ENCODE measurements at regions not wholly inside any gene's neighbourhood (a gene's known extent, or its start where the extent isn't known, plus 50 kb on each side); places are given as distances from the start of the nearest gene placed in this dataset.

DNA sequence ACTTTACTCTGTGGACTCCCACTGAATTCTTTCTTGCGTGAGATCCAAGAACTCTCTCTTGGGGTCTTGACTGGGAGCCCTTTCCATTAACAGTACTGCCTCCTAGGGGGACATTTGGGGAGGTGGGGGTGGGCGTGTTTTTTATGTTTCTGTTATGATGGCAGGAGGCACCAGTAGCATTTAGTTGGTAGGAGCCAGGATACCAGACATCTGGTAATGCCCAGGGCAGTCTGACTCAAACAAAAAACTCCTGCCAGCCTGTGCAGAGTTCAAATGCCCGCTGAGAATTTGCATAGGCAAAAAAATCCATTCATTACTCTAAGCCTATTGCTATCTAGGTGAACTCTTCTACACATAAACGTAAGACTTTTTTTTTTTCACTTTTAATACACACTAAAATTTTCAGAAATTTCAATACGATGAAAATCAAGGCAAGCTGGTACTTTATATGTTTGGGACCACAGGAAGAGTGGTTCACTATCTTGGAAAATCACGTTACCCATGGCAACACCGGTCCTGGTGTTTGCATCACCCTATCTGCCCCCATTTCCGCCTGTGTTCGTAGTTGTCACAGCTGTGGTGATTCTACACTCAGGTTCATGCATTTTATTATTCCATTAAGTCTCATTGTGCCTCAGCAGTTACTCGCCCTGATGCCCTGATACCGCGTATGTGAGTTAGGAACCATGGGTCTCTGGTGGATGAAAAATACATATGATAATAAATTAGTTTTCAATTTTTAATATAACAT, 121.1 kb upstream of the XYLT1 start:
- no peak for DNase-seq (ENCODE audit: low read depth in 2 of 2)

DNA sequence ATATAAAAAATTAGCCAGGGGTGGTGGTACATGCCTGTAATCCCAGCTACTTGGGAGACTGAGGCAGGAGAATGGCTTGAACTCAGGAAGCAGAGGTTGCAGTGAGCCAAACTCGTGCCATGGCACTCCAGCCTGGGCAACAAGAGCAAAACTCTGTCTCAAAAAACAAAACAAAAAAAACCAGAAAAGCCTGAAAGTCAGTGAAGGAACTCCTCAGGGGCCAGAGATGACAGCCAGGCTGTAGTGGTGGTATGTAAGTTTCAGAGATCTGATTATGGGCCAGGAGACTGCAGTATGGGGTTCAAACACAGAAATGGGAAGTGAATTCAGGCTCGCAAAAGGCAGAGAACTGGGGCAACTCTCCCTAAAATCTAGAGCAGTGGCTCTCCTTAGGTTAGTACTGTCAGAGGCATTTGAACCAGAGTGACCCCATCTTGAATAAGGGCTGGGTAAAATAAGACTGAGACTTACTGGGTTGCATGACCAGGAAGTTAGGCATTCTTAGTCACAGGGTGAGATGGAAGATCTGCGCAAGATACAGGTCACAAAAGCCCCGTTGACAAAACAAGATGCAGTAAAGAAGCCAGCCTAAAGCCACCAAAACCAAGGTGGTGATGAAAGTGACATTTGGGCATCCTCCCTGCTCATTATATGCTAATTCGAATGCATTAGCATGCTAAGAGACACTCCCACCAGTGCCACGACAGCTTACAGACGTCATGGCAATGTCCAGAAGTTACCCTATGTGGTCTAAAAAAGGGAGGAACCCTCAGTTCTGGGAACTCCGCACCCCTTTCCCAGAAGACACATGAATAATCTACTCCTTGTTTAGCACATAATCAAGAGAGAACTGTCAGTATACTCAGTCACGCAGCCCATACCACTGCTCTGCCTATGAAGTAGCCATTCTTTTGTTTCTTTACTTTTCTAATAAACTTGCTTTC, 120.2 kb upstream of the XYLT1 start:
- DNase-seq (ENCODE audit: low read depth in 2 of 2), result peak; percentile 29 to 50

DNA sequence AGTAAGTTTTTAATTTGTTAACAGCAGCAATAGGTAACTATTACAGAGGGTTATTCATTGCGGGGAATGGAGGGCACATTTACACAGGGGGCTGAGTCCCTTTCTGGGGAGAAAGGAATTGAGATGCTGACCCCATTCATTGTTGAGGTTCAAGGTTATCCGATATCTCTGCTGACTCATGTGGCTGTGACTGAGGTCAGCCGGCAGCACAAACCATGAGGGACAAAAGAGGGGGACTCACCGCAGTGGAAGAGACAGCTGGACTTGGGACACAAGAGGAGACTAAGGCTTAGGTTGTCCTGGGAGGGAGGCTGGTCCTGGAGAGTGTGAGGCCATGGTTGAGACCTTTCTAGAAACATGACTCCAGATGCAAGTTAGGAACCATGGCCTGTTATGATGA, 119.1 kb upstream of the XYLT1 start:
- no peak for DNase-seq (ENCODE audit: low read depth in 2 of 2)

DNA sequence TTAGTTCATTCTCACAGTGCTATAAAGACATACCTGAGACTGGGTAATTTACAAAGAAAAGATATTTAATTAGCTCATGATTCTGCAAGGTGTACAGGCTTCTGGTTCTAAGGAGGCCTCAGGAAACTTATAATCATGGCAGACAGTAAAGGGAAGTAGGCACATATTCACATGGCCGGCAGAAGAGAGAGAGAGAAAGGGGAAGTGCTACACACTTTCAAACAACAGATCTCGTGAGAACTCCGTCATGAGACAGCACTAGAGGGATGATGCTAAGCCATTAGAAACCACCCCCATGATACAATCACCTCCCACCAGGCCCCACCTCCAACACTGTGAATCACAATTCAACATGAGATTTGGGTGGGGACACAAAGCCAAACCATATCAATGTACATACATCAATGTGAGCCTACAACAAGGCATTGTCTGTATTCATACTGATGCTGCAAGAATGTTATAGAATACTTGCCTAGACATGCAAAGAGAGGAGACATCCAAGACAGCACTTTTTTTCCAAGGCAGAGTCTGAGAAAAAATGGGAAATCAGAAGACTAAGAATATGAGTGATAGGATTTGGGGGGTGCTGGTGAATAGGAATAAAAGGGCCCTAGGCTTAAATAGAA, 114.8 kb upstream of the XYLT1 start:
- DNase-seq (ENCODE audit: low read depth in 2 of 2), result no peak

DNA sequence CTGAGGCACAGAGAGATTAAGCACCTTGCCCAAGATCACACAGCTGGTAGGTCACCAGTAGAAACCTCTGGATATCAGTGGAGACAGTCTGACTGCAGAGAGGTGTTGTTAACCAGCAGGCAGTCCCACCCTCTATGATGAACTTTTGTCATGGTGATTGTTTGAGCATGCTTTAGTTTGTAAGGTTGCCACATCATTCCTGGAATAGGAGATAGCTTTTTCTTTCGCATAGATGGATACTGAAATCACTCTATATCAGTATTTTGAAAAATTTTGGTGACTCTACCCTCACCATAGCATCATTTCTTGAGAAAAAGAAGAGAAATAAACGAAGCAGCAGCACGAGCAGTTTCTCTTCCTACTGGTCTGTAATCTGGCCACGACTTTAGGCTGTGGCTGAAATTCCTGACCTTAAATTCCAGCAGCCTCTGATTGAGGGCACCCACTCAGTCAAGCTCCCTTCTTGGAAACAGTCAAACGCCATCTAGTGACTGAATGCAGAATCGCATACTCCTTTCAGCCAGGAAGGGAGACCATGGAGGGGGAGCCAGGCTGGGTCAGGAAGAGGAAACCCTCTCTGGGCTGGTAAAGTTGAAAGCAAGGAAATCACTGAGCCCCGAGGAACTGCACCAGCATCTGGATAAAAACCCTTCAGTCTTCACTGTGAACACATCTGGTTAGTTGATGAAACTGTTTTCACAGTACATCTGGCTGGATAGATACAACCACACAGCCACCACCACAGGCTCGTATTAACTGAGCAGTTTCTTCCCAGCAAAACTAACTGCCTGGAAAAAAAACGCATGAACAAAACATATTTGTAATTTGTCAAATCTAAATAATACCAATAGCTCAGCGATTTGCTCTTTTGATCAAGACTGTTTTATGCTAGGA, 108.5 kb upstream of the XYLT1 start:
- peak; percentile 6 to 21 for DNase-seq (ENCODE audit: low read depth in 2 of 2)

DNA sequence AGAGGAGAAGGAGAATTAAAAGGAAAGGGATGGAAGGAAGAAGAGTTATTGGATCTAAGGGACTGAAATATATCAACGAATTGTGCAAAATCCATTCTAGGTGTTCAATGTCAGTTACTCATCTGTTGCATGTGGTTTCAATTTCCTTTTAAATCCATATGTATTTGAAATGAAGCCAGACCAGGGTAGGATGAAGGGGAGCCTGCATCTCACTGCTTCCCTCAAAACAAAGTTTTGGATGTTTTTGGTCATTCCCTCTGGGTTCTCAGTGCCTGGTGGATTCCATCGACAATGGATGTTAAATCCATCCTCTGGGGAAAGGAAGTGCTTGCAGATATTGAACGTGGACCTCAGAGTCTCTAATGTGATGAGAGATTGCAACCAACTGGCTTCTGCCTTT, 103.5 kb upstream of the XYLT1 start:
- no peak for DNase-seq (ENCODE audit: low read depth in 2 of 2)

DNA sequence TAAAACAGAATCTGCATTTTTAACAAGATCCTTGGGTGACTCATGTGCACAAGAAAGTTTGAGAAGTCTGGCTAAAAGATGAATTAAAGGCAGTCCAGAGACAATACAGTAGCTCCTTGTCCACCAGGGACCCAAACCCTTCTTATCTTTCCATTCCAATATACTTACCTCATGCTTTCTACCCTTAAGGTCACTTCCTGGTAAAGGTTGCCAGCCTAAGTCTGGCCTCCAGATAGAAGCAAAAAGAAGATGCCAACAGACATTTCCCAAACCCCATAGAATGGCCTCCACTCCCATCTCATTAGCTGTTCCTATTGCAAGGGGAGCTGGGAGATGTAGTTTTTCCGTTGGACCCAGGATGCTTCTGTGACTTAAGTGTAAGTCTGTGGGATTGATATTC, 101.4 kb upstream of the XYLT1 start:
- DNase-seq (ENCODE audit: low read depth in 2 of 2), result no peak

DNA sequence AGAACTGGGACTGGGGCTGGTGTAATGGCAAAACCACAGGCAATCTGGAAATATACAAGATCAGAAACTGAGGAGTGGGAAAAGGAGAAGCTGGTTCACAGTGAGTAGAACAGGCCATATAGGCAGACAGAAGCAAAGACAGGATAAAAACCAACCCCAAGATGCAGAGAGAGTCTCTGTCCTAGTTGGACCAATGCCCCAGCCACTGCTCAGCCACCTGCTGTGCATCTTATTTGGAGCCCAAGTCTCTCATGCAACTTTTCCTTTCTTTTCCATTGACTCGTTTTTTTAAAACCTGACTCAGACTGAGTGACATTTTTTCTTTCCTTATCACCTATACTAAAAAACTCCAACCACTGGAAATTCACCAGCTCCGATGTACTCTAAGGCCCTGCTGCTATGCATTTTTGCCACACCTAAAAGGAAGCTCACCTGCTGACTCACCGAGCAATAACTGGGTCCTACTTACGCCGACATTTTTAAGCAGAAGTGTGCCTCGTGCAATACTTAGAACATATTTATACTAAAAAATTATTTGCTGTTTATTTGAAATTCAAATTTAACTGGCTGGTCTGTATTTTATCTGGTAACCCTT, 100.8 kb upstream of the XYLT1 start:
- DNase-seq (ENCODE audit: low read depth in 2 of 2), result no peak

DNA sequence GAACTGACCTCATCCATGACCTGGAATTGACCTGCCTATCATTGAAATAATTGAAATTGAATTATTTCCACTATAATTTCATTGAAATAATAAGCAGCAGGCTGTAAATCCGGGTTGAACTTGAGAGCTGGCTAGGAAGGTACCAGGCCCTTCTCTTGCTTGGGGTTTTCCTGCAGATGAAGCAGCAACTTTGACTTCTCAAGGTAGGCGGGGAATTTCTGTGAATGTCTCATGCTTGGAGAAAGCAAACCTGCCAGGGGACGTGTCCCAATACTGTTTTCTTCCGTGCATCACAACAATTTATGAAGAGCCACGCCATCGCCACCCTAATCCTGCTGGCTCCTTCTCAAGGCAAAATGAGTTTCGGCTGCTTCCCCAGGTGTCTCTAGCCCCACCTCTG, 97.5 kb upstream of the XYLT1 start:
- DNase-seq (ENCODE audit: low read depth in 2 of 2), result no peak

DNA sequence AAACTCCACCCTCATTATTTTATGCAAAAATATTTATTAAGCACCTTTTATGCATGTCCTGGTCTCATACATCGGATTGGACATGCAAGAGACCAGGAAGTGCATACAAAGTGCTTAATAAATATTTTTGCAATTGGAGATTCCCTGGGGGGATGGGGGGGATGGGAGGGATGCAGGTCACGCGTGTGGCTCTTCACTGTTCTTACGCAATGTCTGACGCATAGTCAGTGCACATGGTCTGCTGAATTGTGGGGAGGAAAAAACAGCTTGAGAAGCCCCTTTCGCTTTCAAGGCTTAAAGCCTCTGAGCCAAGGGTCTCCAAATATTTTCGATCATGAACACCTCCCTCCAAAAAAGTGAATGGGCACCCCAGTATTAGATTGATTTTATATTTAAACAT, 96.7 kb upstream of the XYLT1 start:
- DNase-seq (ENCODE audit: low read depth in 2 of 2), result no peak

DNA sequence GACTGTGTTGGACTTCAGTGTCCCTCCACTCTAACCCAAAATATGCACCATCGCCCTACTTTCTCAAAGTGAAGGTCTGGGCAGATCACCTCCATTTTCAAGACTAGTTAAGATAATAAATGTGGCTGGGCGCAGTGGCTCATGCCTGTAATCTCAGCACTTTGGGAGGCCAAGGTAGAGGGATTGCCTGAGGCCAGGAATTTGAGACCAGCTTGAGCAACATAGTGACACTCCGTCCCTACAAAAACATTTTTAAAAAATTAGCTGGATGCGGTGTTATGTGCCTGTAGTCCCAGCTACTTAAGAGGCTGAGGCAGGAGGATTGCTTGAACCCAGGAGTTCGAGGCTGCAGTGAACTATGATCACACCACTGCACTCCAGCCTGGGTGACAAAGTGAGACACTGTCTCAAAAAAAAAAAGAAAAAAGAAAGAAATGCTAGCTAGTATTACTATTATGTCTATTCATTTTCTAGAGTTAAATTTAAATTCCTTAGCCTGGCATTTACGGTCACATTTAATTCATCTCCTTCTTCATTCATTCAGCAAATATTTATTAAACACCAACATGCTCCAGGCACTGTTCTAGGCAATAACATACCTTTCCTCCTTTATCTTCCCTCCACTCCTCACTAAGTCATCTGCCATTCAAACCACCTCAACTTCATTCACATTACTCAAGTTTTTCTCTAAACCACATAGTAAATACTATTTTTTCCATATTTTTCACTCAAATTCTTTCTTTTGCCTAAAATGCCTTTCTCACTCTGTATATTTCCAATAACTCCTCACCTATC, 96.1 kb upstream of the XYLT1 start:
- no peak for DNase-seq (ENCODE audit: low read depth in 2 of 2)

DNA sequence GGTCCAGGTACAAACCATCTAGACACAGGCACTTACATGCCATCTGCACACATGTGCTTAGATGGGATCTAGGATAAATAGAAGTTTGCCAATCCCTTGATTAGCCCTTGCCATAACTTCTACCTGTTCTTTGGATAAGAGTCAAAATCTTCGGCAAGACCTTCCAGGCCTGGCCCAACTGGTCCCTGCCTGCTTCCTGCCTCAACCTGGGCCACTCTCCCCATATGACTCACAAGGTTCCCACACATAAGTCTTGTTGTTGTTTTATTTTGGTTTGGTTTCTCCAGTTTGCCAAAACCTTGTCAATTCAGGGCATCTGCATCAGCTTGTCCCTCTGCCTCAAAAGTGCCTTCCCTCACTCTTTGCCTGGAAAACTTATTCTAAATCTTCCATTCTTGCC, 95.3 kb upstream of the XYLT1 start:
- DNase-seq (ENCODE audit: low read depth in 2 of 2), result no peak

DNA sequence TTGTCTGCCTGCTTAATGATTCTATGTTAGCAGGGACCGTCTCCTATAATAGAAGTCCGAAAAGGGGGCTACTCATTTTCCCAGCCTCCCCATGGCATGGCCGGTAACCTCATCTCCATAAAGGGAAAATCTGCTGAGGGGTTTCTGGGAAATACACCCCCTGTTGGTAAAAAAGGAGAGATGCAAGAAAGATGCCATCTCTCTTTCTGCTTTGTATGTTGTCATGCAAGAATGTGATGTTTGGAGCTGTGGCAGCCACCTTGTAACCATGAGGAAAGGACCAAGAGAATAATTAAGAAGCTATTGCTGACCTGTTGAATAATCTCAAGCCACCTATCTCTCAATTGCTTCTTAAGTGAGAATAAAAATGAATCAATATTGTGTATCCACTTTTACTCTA, 94.8 kb upstream of the XYLT1 start:
- DNase-seq (ENCODE audit: low read depth in 2 of 2), result no peak

DNA sequence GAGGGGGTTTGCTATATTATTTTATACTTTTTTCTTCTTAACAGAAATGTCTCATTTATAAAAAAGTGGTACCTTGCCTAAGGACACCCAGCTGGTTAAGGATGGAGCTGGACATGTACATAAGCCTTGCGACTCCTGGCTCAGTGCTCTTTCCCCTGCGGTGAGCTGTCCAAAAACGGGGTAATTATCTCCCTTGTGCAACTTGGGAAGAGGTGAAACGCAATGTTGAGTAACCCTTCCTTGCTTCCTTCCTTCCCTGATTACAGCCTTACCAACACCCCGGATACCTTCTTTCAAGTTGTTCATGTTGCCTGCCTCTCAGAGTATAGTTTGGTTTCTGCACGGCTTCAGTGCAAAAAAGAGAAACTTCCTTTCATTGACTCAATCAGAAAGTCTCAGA, 94.1 kb upstream of the XYLT1 start:
- no peak for DNase-seq (ENCODE audit: low read depth in 2 of 2)

DNA sequence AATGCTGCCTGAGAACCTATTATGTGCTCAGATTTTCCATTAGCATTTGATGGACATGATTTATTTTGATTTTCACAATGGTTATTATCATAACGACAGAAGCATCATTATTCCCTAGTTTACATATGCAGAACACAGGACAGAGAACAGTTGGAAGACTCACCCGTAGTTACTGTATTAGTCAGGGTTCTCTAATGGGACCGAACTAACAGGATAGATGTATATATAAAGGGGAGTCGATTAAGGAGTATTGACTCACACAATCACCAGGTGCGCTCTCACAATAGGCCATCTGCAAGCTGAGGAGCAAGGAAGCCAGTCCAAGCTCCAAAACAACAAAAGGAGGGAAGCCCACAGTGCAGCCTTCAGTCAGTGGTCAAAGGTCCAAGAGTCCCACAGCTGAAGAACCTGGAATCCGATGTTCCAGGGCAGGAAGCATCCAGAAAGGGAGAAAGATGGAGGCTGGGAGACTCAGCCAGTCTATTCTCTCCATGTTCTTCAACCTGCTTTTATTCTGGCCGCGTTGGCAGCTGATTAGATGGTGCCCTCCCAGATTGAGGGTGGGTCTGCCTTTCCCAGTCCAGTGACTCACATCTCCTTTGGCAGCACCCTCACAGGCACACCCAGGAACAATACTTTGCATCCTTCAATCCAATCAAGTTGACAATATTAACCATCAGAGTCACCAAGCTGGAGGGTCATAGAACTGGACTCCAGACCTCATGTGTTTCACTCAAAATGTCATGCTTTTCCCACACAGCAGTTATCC, 92.7 kb upstream of the XYLT1 start:
- DNase-seq (ENCODE audit: low read depth in 2 of 2), result no peak

DNA sequence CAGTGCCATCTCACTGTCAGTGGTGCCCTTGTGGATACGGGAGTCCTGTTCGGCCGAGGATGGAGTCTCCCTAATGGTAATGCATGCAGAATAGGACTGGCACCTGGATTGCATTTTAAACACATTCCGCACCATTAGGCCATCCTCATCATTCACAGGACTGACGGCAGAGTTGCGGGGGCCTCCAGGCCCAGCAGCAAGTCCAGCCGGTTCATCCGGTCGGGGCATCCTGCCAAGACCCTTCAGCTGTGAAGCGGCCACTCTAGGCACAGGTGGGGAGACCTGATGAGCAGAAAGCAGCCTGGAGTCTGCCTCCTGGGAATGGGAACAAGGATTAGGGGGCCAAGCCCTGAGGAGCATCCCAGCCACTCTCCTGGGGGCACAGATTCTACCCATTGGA, 90.3 kb upstream of the XYLT1 start:
- DNase-seq (ENCODE audit: low read depth in 2 of 2), result no peak

DNA sequence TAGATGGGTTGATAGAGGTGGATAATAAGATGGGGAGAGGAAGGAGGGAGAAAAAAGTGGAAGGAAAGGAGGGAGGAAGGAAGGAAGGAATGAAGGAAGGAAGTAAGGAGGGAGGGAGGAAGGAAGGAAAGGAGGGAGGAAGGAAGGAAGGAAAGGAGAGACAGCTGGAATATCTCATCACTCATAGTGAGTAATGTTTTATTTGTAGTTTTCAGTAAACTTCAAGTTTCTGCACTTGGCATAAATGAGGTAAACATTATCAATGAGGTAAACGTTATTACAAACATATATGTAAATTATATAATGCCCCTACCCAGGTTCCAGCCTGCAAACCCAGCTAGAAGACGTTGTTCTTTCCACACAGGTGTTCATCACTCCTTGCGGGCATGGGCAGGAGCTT, 89.8 kb upstream of the XYLT1 start:
- no peak for DNase-seq (ENCODE audit: low read depth in 2 of 2)

DNA sequence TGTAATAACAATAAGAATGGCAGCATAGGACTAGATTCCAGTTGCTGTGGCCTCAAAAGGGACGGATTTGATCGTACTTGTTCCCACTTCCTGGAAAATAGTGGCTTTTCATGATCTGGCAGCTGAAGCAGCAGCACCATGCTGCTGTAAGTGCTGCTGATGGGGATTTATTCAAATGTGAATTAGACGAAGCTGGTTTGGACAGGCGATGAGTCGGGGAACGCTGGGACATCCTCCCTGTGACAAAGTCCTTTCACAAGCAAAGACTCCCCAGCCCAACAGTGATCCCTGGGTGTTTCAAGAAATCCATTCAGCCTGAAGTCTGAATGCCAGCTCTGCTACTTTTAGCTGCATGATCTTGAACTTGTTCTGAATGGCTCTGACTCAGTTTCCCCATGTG, 88.6 kb upstream of the XYLT1 start:
- DNase-seq (ENCODE audit: low read depth in 2 of 2), result no peak

DNA sequence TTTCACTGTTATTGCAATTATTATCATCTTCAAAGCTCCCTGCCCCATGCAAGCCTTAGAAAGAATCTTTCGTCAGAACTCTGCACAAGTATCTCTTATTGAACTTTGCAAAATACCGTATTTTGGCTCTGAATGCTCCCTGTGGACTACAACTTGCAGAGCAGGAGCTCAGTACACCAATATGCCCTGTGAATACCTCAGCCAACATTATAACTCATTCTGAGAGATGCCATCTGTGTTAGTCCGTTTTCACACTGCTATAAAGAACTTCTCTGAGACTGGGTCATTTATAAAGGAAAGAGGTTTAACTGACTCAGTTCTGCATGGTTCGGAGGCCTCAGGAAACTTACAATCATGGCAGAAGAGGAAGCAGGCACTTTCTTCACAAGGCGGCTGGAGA, 87.2 kb upstream of the XYLT1 start:
- DNase-seq (ENCODE audit: low read depth in 2 of 2), result no peak

DNA sequence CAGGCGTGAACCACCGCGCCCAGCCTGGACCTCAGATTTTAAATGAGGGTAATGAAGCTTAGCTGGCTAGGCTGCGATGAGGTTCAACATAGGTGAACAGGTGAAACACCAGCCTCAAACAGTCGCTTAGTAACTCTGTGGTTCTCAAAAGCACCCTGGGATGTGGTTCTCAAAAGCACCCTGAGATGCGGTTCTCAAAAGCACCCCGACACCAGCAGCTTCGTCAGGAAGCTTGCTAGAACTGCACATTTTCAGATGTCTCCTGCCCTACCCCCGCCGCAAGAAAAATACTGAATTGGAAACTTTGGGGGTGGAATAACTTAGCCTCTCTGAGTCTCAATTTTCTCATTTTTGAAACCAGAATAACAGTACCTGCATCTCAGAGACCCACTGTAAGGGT, 86.7 kb upstream of the XYLT1 start:
- DNase-seq (ENCODE audit: low read depth in 2 of 2), result no peak
